ENCODE measurements at regions not wholly inside any gene's neighbourhood (a gene's known extent, or its start where the extent isn't known, plus 50 kb on each side); places are given as distances from the start of the nearest gene placed in this dataset.
A peak's percentile ranks its signal among the peaks of the same experiment; 100 is the strongest.

DNA sequence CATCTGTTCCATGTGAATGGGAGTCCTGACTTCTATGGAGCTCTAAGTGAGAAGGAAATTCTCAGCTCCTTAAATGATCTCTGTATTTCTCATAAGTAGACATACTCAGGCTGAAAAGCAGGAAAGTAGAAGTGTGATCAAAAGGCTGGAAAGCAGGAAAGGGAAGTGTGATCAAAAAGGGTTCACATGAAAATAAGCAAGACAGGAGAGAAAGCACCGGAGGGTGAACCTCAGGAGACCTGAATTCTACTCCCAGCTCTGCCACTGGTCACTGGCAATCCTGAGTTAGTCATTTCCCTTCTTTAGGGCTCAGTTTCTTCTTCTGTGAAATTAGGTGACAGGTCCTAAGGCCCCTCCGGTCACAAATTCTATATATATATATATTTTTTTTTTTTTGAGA lies 55.5 kb upstream of the TRERF1 start (continued):
- TF ChIP-seq MTA2 (IDR thresholded peaks at IDR 0.05; ENCODE audit: low read depth) (0 out of 2 replicates have a peak, but pooled peaks have one; percentile 30), ZBED1 (IDR thresholded peaks at IDR 0.05; ENCODE audit: borderline replicate concordance) (0 out of 2 replicates have a peak, but pooled peaks have one; percentile 48), ATF2 (IDR thresholded peaks at IDR 0.05; ENCODE audit: low read length) (peak; percentile 95), POU2F2 (IDR thresholded peaks at IDR 0.05; ENCODE audit: borderline replicate concordance, low read depth, low read length) (0 out of 3 replicates have a peak, but pooled peaks have one; percentile 40), NR2C2 (IDR thresholded peaks at IDR 0.05; ENCODE audit: borderline replicate concordance, control insufficient read depth, insufficient read length, low read depth) (no peak), ZBTB11 (CRISPR knock-in tag; IDR thresholded peaks at IDR 0.05) (no peak), IRF4 (IDR thresholded peaks at IDR 0.05; ENCODE audit: low read depth, low read length) (peak; percentile 72), BMI1 (IDR thresholded peaks at IDR 0.05; ENCODE audit: borderline replicate concordance) (no peak), CBX3 (IDR thresholded peaks at IDR 0.05; ENCODE audit: borderline replicate concordance, low read depth) (no peak), TCF7 (IDR thresholded peaks at IDR 0.05; ENCODE audit: borderline replicate concordance) (peak; percentile 79; the same call in 1 of the 2 replicates), BACH1 (IDR thresholded peaks at IDR 0.05; ENCODE audit: borderline replicate concordance) (no peak), SMAD1 (IDR thresholded peaks at IDR 0.05; ENCODE audit: low read depth, partially characterized antibody) (peak; percentile 73), PKNOX1 (IDR thresholded peaks at IDR 0.05) (no peak), ZNF24 (IDR thresholded peaks at IDR 0.05) (0 out of 2 replicates have a peak, but pooled peaks have one; percentile 22), TCF12 (IDR thresholded peaks at IDR 0.05; ENCODE audit: low read depth, low read length) (peak; percentile 85), ETV6 (conservative IDR thresholded peaks at IDR 0.05 in 1 of 2, IDR thresholded peaks at IDR 0.05 in 1 of 2; ENCODE audit: borderline replicate concordance in 1 of 2, low read depth in 1 of 2) (0 out of 4 replicates have a peak, but pooled peaks of 1 of the 2 experiments have one; percentile 29), PAX5 (IDR thresholded peaks at IDR 0.05; ENCODE audit: borderline replicate concordance, low read depth, low read length) (peak; percentile 88), RAD21 (IDR thresholded peaks at IDR 0.05; ENCODE audit: insufficient read depth, low read depth, low read length) (peak; percentile 10; the same call in 1 of the 2 replicates), ZNF207 (IDR thresholded peaks at IDR 0.05; ENCODE audit: borderline replicate concordance) (no peak), NR2C1 (IDR thresholded peaks at IDR 0.05) (no peak), CEBPB (IDR thresholded peaks at IDR 0.05; ENCODE audit: borderline replicate concordance in 1 of 2, low read depth in 2 of 2, low read length in 2 of 2) (no peak), MYC (IDR thresholded peaks at IDR 0.05; ENCODE audit: insufficient read depth, insufficient read length, insufficient replicate concordance, low read length, severe bottlenecking) (no peak), STAT1 (conservative IDR thresholded peaks at IDR 0.05) (no peak)
- TF ChIP-seq, protein P1, sequence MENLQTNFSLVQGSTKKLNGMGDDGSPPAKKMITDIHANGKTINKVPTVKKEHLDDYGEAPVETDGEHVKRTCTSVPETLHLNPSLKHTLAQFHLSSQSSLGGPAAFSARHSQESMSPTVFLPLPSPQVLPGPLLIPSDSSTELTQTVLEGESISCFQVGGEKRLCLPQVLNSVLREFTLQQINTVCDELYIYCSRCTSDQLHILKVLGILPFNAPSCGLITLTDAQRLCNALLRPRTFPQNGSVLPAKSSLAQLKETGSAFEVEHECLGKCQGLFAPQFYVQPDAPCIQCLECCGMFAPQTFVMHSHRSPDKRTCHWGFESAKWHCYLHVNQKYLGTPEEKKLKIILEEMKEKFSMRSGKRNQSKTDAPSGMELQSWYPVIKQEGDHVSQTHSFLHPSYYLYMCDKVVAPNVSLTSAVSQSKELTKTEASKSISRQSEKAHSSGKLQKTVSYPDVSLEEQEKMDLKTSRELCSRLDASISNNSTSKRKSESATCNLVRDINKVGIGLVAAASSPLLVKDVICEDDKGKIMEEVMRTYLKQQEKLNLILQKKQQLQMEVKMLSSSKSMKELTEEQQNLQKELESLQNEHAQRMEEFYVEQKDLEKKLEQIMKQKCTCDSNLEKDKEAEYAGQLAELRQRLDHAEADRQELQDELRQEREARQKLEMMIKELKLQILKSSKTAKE (IDR thresholded peaks at IDR 0.05; ENCODE audit: low read depth, poor library complexity, severe bottlenecking) = peak; percentile 39

Data from GM12878 (cell line).